Stimulated activated CD8-positive, alpha-beta memory T cell treated with anti-CD3 and anti-CD28 coated beads, Interleukin-15, amount 100 ng/mL, for 1 hour (primary cell): ENCODE measurements at regions not wholly inside any gene's neighbourhood (a gene's known extent, or its start where the extent isn't known, plus 50 kb on each side); places are given as distances from the start of the nearest gene placed in this dataset.

ENCODE experiments used
- DNase-seq: peaks from one replicate; pipeline ENCODE4 v3.0.0-alpha.2; 2020; ENCODE audit warnings: low read depth

DNA sequence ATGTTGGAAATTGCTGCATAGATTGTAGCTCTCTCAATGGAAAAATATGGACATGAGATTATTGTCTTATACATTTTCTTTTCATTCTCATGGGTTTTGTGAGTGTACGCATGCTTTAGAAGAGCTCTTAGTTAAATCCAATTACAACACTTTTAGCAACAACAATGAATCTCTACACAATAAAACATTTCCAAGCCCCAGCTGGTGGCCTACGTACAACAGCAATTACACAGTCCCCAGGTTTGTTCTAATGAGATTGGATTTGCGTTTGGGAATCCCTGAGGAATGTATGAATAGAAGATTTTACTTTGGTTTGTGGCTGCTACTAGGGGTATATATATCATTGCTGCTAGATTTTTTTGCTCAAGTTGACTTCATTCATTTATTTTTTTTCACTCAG lies 98.6 kb downstream of the FHDC1 start:
- DNase-seq: no peak

DNA sequence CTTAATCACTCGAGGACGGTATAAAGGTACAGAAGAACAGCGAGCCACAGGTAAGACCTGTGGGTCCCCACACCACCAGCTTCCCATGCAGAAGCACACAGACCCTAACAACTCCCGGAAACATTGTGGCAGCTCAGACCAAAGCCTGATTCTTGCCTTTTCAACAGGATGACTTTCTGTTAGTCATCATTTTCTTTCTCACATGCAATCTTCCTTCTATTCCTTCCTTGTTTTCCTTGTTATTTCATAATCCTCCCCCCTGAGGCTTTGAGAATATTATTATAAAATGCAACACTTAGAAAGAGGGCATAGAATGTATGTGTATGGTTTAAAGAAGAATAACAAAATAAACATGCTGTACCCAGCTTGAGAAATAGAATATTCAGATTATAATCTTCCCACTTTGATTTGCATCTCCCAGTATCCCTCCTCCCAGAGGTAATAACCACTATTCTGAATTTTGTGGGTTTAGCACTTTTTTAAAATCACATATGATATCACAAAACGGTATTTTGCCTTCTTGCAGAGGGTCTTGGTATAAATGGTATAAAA lies 100.9 kb downstream of the FHDC1 start:
- no peak for DNase-seq

DNA sequence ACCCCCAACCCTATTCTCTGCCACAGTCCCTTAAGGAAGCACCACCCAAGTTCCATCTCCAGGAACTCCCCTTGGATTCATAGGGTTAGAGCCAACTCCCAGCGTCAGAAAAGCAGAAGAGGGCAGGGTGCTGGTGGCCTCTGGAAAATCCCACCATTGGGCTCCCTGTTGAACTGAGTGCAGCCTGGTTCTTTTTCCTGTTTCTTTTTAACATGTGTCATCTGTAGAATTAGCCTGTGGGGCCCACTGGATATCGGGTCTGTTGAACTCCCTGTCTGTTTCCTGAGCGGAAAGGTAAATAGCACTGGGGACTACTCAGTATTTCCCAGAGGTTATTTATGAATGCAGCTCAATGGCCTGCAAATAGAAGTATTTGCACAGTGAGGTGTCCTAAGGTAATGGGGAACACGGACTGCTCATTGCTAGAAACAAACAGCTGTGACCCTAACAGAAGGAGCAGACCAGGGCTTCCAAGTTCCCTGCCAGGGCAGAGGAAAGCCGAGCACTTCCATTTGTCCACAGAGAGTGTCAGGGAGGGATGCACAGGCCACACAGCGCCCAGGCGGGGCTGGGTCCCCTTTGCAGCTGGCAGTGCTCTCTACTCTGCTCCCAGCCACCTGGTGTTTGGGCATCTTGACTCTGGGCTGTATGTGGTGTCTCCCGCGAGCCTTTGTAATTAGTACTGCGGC lies 102.6 kb downstream of the FHDC1 start:
- no peak for DNase-seq

DNA sequence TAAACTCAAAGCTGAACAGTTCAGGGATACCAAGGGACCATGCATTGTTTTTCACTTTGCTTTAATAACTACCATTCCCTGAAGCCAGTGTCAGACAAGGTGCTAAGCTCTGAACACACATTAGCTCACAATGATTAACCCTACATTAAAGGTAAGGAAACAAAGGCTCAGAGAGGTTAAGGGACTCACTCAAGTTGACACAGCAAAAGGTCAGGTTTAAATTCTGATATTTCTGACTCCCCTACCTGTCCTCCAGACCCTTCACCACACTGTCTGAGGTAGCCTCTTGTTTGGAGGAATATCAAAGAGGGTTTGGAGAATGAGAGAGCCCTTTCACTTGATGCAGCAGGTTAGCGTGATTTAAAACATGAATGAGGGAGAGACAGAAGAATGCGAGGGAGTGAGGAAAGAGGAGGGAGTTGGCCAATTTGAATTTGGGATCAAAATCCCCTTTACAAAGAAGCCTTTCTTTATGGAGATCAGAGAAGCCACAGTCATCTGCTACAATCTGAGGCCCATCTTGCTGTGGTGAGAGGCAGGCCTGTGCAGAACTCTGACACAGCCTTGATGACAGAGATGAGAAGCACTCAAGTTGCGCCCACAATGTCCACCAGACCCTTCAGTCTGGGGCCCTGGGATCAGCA lies 103.5 kb downstream of the FHDC1 start:
- no peak for DNase-seq

DNA sequence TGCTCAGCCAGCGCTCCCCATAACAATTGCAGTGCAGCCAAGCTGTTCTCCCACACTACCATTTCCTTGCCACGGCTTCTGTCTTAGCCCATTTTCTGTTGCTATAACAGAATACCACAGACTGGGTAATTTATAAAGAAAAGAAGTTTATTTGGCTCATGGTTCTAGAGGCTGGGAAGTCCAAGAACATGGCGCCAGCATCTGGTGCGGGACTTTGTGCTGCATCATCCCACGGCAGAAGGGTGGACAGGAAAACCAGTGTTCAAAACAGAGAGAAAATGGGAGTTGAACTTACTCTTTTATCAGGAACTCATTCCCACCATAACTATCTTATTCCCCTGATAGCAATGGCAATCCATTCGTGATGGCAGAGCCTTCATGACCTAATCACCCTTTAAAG lies 104.6 kb downstream of the FHDC1 start:
- DNase-seq: no peak

DNA sequence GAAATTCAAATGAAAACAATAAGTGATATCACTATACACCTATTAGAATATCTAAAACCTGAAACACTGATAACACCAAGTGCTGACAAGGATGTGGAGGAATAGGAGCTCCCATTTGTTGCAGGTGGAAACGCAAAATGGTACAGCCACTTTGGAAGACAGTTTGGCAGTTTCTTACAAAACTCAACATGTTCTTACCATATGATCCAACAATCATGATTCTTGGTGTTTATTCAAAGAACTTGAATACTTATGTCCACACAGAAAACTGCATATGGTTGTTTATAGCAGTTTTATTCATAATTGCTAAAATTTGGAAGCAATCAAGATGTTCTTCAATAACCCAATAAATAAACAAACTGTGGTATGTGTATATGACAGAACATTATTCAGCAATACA lies 107.9 kb downstream of the FHDC1 start:
- no peak for DNase-seq

DNA sequence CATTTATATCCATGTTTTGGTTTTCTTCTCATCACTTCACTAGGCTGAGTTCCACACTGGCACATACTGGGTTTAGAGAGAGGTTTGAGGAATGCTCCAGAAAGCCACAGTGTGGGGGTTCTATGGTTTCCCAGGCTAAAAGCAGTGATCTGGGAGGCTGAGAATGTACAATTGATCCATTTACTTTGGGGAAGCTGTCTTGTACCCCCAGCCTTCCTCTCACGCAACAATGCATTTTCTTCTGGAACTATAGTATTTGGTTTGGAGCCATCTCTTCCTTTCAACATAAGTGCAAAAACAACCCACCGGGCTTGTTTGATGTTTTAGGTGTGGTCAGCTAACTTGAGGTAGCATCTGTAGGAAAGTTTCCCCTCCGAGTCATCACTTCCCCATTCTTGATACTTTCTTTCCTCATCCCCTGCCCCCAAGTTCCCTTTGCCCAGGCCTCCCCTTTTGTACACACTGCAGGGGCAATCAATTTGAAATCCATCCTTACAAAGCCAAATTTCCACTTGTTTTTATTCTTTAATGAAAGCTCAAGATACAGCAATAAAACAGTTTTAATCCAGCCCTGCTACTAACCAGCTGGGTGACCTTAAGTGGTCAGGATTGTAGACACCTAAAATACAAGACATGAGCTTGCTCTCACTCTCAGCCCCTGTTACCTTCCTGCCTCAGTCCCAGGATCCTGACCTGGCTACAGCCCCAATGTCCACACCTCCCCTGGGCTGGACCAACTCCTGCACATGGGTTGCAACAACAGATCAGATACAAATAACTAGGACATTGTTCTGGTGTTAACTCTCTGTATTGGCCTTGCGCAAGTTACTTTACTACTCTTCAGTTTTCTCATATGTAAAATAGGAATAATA lies 109.2 kb downstream of the FHDC1 start:
- no peak for DNase-seq

DNA sequence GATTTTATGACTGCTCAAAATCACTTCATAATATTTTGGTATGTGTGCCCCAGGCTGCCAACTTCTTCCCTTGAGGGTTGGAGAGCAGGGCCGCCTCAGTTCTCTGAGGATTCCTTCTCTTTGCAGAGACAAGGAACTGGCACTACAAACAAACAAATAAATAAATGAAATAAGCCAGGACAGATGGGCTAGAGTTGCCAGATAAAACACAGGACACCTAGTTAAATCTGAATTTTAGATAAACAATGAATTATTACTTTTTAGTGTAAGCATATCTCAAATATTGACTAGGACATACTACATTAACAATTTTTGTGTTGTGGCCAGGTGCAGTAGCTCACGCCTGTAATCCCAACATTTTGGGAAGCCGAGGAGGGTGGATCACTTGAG lies 122.5 kb downstream of the FHDC1 start:
- DNase-seq: no peak

DNA sequence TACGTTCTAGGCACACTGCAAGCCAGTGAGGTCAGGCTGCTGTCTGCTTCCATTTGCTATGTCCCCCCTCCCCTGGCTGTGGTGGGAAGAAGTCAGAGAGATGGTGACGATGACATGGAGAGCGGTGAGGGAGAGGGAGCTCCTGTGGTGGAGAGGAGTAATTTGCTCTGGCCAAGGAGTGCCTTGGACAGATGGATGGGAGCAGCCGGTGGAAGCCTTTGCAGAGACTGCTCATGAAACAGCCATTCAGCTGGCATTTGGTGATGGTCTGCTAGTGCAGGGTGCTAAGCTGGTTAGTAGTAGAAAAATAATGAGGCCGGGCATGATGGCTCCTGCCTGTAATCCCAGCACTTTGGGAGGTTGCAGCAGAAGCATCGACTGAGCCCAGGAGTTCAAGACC lies 124.1 kb downstream of the FHDC1 start:
- DNase-seq: no peak

DNA sequence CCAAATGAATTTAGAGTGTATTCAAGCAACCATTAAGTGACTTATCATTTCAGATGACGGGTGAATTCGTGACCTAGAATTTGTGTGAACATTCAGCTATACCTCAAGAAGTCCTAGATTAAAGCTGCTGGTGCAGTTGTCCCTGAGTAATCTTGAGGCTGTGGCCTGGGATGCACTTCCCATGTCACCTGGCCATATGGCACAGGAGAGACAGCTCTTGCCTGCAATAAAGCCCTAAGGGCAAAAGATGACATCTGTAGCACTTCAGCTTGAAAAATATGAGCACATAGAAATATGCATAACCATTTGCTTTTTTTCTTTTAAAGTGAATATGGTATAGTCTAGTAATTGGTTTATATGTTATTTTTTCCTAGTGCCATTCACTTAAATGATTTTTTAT lies 125.8 kb downstream of the FHDC1 start:
- no peak for DNase-seq

DNA sequence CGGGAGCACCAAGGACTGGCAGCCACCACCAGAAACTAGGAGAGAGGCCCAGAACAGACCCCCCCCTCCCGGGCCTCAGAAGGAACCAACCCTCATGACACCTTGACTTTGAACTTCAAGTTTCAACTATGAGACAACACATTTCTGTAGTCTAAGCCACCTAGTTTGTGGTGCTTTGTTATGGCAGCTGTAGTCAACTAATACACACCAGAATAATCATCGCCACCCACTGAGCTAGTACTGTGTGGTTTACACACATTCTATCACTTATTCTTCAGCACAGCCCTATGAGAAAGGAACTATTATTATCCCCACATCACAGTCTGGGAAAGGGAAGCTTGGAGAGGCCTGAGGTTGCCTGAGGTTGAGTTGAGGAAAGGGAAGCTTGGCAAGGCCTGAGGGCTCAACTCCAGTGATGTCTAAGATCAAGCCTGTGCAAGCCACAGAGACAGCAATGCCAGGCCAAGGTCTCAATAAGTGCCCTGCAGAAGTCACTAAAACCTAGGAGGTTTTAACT lies 126.6 kb downstream of the FHDC1 start:
- DNase-seq: no peak

DNA sequence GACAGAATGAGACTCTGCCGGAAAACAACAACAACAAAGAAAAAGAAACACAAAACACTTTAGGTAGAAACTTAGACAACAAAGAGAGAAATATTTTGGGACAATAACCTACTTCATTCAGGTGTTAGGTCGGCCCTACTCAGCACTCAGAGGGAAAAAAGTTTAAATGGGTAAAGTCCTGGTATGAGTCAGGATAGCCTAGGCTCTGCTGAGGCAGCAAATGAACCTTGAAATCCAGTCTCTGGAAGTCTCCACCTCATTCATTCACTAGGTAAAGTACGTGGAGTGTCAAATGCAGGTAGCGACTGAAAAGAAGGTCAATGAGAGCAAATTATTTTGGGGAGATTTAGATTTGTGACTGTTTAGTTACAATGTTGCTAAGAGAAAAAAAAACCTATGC lies 127.4 kb downstream of the FHDC1 start:
- no peak for DNase-seq

DNA sequence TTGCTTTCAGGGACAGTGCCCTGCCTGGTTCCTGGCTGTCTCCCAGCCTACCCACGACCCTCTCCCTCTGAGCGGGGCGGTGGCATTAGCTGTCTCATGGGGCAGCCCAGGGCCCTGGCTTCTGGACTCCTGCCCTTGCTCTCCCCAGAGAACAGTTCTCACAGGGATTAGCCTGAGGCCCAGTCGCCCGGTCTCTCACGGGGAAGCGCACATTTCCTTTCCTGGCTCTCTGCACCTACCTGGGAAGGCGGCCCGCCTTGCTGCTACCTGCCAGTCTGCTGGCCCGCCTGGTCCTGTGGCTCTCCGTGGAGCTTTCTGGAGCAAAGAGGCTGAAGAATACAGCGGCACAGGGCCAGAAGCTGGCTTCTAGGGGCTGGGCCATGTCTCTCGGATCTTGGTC lies 128.4 kb downstream of the FHDC1 start:
- DNase-seq: no peak

DNA sequence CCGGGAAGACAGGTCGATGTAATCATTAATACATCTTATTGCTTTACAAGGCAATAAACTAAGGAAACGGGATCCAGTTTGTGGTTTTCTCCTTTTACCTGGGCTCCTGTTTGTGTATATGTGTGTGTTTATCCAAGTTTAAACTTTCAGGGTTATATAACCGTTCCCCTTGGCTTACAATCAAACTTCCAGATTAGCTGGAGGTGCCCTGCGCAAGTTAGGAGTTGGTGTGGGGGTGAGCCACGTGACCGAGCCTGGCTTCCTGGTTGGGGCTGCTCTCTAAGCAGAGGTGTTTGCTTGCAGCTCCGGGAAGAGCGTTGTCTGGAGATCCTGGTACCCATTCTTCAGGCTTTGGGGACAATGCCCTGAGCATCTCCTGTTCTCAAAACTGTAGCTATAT lies 129.2 kb downstream of the FHDC1 start:
- no peak for DNase-seq

DNA sequence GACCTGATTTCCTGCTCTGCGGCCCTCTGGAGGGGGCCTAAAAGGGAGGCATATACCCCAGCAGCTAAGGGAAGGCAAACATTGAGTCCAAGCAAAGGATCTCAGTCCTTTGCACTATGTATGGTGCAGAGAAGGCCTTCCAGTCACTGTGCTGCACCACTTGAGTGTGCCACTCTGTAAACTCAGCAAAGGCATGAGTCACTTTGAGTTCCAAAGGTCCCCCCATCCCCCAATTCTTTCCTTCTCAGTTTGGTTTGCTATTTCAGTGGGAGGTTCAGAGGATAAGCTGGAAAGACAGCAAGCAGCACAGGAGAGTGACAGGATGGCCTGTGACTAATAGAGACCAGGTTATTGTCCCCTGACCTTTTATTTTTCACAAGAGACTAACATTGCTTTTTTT lies 131.3 kb downstream of the FHDC1 start:
- no peak for DNase-seq

DNA sequence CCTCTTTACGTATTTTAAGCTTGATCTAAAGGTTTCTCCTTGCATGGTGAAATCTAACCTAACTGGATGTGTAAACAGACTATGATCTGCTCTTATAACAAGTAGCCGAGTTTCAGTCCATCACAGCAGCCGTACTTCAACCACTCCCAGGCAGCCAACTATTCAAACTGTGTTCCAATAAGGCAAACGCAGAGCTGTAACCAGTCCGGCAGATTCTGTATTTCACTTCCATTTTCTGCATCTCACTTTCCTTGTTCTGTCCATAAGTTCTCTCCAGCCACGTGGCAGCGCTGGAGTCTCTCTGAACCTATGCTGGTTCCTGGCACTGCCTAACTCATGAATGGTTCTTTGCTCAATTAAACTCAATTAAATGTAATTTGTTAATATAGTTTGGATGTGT lies 132.6 kb downstream of the FHDC1 start:
- no peak for DNase-seq

DNA sequence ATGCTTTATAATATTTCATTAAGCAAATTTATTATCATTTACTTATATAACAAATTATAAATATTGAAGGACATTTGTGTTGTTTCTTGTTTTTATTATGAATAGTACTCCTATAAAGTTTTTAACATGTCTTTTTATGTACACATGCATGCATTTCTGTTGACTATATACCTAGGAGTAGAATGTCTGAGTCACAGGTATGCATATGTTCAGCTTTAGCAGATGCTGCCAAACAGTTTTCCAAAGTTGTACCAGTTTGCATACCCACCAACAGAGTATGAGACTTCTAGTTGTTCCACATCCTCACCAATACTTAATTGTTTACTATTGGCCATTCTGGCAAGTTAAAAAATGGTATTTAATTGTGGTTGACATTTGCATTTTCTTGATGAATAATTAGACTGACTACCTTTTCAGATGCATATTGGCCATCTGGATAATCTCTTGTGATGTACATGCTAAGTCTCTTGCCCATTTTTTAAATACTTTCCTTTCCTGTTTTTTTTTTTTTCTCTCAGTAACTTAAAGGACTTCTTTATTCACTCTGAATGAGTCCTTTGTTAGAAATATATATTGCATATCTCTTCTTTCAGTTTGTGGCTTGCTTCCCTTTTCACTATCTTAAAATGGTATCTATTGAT lies 132.2 kb upstream of the TRIM2 start:
- DNase-seq: no peak

DNA sequence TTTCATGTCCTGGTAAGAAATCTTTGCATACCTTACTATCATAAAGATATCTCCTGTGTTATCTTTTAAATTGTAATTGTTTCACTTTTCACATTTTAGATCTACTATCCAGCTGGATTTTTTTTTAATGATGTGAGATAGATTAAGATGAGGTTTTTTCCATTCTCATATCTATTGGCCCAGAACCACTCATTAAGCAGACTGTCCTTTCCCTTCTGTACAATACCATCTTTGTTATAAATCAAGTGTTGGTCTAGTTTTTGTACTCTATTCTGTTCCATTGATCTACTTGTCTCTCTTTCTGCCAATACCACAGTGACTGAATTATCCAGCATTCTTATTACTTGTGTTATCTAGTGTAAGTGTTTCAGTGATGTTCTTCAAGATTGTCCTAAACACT lies 131.6 kb upstream of the TRIM2 start:
- no peak for DNase-seq

DNA sequence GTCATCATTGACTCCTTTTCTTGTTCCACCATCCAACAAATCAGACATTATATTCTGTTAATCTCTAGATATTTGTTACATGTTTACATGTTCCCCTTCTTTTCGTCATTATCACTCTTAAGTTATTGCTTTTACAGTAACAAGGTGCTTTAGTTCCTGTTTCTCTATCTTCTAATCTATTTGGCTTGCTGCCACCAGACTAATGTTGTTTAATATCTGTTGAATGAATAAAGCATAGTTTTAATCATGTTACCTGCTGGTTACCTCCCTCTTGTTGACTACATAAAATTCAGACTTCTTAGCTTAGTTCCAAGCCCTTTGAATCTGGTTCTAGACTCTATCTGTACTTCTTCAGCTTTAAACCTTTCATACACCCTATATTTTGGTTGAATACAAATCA lies 129.8 kb upstream of the TRIM2 start:
- no peak for DNase-seq

DNA sequence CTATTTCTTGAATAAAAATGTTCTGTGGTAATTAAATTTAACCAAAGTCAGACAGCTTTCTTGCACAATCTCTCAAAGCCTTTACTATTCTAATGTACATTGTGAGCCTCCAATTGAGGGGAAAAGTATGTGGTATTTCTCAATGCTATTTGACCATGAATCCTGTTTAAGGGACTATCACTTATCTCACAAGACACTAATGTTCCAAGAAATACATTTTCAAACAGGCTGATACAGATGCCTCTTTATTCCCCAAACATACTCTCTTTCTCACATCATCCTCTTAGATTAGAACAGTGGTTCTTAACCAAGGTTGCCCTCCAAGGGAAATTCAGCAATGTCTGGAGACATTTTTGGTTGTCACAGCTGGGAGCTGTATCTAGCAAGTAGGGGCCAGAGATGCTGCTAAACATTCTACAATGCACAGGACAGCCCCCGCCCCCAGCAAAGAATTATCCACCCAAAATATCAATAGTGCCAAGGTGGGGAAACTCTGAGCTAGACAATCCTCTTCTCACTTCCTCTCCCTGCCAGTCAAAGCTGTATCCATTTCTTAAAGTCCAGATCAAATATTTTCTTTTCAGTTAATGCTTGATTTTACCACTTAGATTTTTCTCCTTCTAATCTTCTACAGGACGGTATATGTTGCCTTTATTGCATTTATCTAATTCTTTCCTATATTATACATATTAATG lies 129.2 kb upstream of the TRIM2 start:
- no peak for DNase-seq

DNA sequence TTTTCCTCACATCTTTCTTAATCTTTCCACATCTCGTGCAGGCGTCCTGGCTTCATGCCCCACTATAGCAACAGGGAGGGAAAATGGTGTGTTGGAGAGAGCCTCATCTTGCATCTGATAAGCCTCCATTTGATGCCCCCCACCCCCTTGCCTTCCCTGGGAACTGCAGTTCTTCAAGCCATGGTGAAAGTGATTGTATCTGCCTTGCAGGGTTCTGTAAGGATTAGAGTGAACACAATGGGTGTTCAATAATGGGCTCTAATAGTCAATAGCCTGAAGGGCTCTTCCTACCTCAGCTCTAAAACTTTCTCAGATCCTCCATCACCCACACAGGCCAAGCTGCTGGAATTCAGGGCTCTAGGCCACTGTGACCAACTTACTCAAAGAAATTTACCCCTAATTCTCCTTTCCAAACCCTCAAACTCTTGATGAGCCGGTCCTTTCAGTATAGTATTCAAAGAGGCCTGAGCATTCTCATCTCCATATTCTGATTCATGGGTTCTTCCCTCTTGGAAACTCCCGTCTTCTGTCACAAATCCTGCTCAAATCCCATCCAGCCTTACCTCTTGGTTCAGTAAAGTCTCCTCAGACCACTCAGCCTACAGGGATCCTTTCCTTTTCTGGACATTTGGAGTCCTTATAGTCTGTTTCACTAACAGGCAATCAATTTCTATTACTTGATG lies 128.3 kb upstream of the TRIM2 start:
- DNase-seq: no peak
